ENCODE measurements at regions not wholly inside any gene's neighbourhood (a gene's known extent, or its start where the extent isn't known, plus 50 kb on each side); places are given as distances from the start of the nearest gene placed in this dataset.

DNA sequence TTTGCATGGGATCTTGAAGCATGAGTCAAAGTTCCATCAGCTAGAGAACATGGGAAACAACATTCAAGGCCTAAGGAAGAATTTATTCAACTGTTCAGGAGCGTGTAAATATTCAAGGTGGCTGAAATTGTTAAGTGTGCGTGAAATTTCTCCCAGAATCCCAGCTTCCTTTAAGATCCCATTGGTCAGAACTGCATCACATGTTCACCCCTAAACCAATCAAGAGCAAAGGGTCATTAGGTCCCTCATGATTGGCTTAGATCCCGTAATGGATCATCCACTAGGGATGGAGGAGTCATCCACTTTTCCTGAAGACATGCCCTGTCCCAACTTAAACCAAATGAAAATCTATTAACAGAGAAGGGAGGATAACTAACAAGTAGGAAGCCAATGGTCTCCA, 201.6 kb downstream of the TMEM114 start:
- intact Hi-C loops (cut with DNase I), result no loop called here
- DNase-seq, result no peak

DNA sequence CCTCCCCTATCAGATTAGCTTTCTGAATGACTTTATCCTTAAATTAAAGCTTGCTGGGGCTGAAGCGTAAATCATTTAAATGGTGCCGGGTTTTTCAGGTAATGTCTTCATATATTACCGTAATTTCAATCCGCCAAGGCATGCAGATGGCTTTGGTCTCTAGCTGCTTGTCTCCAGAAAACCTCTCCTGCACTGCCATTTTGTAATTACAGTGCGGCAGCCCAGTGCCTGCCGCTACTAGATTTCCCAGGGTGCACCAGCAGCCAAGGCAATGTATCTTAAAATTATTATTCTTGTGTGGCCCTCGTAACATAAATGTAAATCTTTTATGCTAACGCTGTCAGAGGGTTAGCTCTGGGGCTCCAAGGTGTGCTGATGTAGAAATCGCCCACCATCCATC, 208.5 kb downstream of the TMEM114 start:
- no peaks in the 10 kb centered on the region for H3K27me3 ChIP-seq (ENCODE audit: low read depth)
- TF ChIP-seq CTCF (IDR thresholded peaks at IDR 0.05), result no peak
- H3K9me3 ChIP-seq, result no peaks in the 10 kb centered on the region
- DNase-seq (no peak), ATAC-seq (no peak)
- H3K36me3 ChIP-seq, result no peaks in the 10 kb centered on the region
- no peaks in the 10 kb centered on the region for H3K4me1 ChIP-seq
- H3K27ac ChIP-seq, result no peak overlapping the region
- H3K4me3 ChIP-seq, result no peak overlapping the region
- intact Hi-C loops (cut with DNase I), result no loop called here

More for the DNA sequence above, 201.6 kb downstream of the TMEM114 start:
- H3K9me3 ChIP-seq, result no peaks in the 10 kb centered on the region
- no peaks in the 10 kb centered on the region for H3K27me3 ChIP-seq (ENCODE audit: low read depth)
- no peaks in the 10 kb centered on the region for H3K36me3 ChIP-seq
- no peak for ATAC-seq
- no peak overlapping the region for H3K27ac ChIP-seq
- H3K4me3 ChIP-seq, result no peak overlapping the region
- no peaks in the 10 kb centered on the region for H3K4me1 ChIP-seq
- TF ChIP-seq CTCF (IDR thresholded peaks at IDR 0.05), result no peak

- Histone ChIP-seq H3K27ac (no peak overlapping the region), H3K27me3 (ENCODE audit: low read depth) (no peaks in the 10 kb centered on the region), H3K4me3 (no peak overlapping the region), H3K9me3 (no peaks in the 10 kb centered on the region), H3K4me1 (no peaks in the 10 kb centered on the region), H3K36me3 (no peaks in the 10 kb centered on the region)
- intact Hi-C loops (cut with DNase I), result no loop called here
- ATAC-seq (no peak), DNase-seq (no peak)
- TF ChIP-seq CTCF (IDR thresholded peaks at IDR 0.05), result no peak
Observed at GRCh38 chr16:8380311-8380710, 210.0 kb downstream of the TMEM114 start.

DNA sequence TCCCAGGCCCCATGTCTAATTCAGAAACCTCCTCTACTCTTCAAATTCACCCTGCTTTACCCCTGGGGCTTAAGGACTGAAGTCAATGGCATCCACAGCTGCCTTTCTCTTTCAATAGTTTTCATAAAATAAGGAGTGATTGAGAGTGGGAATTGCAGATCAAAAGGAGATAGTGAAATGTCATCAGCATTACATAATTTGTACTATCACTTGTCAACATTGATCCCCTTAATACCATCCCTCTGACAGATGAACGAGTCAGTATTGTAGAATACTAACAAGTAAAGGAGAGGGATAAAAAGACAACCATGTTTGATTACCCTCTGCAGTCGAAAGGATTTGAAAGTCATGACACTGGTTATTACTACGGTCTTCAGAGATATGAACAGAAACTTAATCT, 212.4 kb downstream of the TMEM114 start:
- TF ChIP-seq CTCF (IDR thresholded peaks at IDR 0.05), result no peak
- Histone ChIP-seq H3K36me3 (no peaks in the 10 kb centered on the region), H3K27ac (no peak overlapping the region), H3K4me3 (no peak overlapping the region), H3K4me1 (no peaks in the 10 kb centered on the region), H3K27me3 (ENCODE audit: low read depth) (no peaks in the 10 kb centered on the region), H3K9me3 (no peaks in the 10 kb centered on the region)
- DNase-seq, result no peak
- intact Hi-C loops (cut with DNase I), result no loop called here
- ATAC-seq, result no peak

GRCh38 chr16:8376858-8377257, 213.5 kb downstream of the TMEM114 start:
- H3K36me3 ChIP-seq, result no peaks in the 10 kb centered on the region
- H3K27me3 ChIP-seq (ENCODE audit: low read depth), result no peaks in the 10 kb centered on the region
- ATAC-seq (no peak), DNase-seq (no peak)
- H3K4me3 ChIP-seq, result no peak overlapping the region
- no peak for TF ChIP-seq CTCF (IDR thresholded peaks at IDR 0.05)
- no peak overlapping the region for H3K27ac ChIP-seq
- intact Hi-C loops (cut with DNase I), result no loop called here
- H3K4me1 ChIP-seq, result no peaks in the 10 kb centered on the region
- H3K9me3 ChIP-seq, result no peaks in the 10 kb centered on the region

DNA sequence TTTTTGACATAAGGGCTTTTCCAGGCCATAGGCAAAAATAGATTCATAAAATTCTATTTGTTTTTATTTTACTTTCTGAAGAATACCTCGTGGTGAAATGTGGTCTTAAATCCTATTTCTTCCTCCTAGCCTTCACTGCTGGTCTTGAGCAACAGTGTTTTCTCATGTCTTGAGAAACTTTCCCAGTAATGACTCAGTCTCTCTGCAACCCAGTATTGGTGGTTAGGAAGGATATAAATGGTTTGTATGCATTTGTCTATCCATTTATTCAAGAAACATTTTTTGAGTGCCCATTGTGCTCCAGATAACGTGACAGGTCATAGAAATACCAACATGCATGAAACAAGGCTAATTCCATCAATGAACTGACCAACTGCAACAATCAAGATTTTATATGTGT, 213.9 kb downstream of the TMEM114 start:
- ATAC-seq, result no peak

More for the DNA sequence above, 213.9 kb downstream of the TMEM114 start:
- Histone ChIP-seq H3K27ac (no peak overlapping the region), H3K4me1 (no peaks in the 10 kb centered on the region), H3K36me3 (no peaks in the 10 kb centered on the region), H3K27me3 (ENCODE audit: low read depth) (no peaks in the 10 kb centered on the region), H3K9me3 (no peaks in the 10 kb centered on the region), H3K4me3 (no peak overlapping the region)
- no peak for TF ChIP-seq CTCF (IDR thresholded peaks at IDR 0.05)
- intact Hi-C loops (cut with DNase I), result no loop called here
- DNase-seq, result no peak
